ENCODE measurements at regions not wholly inside any gene's neighbourhood (a gene's known extent, or its start where the extent isn't known, plus 50 kb on each side); places are given as distances from the start of the nearest gene placed in this dataset.

GRCh38 chr1:239587066-239587465 lies 200.7 kb downstream of the CHRM3 start:
- no peaks in the 10 kb centered on the region for H3K36me3 ChIP-seq (ENCODE audit: control insufficient read depth in 2 of 4, insufficient read depth in 4 of 4, low read length in 3 of 4)
- H3K27ac ChIP-seq (ENCODE audit: low read depth, low read length) = no peak overlapping the region
- no peak overlapping the region for H3K23ac ChIP-seq (ENCODE audit: insufficient read length)
- no peaks in the 10 kb centered on the region for H3K4me1 ChIP-seq (replicated peaks in 1 of 4; ENCODE audit: control insufficient read depth in 3 of 4, insufficient read depth in 4 of 4, low read length in 3 of 4)
- H2BK15ac ChIP-seq (ENCODE audit: low read length) = 0 out of 2 replicates have a peak overlapping the region, but pooled peaks have one; percentile 21
- no peaks in the 10 kb centered on the region for H3K23me2 ChIP-seq (ENCODE audit: low read depth, low read length)
- no peak overlapping the region for H4K5ac ChIP-seq (ENCODE audit: insufficient read length, low read depth, low read length)
- FAIRE-seq (no peak), DNase-seq (ENCODE audit: low read depth in 1 of 2, low spot score in 2 of 2) (no peak)
- no peak overlapping the region for H3K4ac ChIP-seq (replicated peaks; ENCODE audit: insufficient read length, low read depth, low read length)
- TF ChIP-seq SP4 (IDR thresholded peaks at IDR 0.05; ENCODE audit: low read length) = no peak
- peak; percentile 52 to 58 for TF ChIP-seq RAD21 (IDR thresholded peaks at IDR 0.05 in 1 of 2, conservative IDR thresholded peaks at IDR 0.05 in 1 of 2; ENCODE audit: low read depth in 2 of 2, low read length in 2 of 2)
- TF ChIP-seq CTCF (IDR thresholded peaks at IDR 0.05; ENCODE audit: control extremely low read depth in 1 of 3, insufficient read depth in 1 of 3, low read depth in 1 of 3, low read length in 3 of 3) = peak in 1 of 3 experiments; percentile 41; a peak in 1 of 4 replicates
- H2AFZ ChIP-seq (ENCODE audit: low read length) = no peak overlapping the region
- no peak overlapping the region for H4K8ac ChIP-seq (ENCODE audit: extremely low read depth, insufficient read depth, low read length)
- no peak overlapping the region for H4K91ac ChIP-seq (replicated peaks; ENCODE audit: insufficient read length, low read length)
- H3K14ac ChIP-seq (ENCODE audit: insufficient read length) = no peak overlapping the region
- H2BK120ac ChIP-seq (replicated peaks; ENCODE audit: low read depth, low read length) = no peak overlapping the region
- no peak overlapping the region for H3K4me3 ChIP-seq (ENCODE audit: extremely low read depth in 1 of 4, insufficient read depth in 2 of 4, low read depth in 3 of 4, low read length in 4 of 4)
- H3K79me1 ChIP-seq (ENCODE audit: low read depth, low read length) = no peaks in the 10 kb centered on the region
- H3K27me3 ChIP-seq (replicated peaks in 1 of 4; ENCODE audit: control insufficient read depth in 3 of 4, extremely low read depth in 1 of 4, insufficient read depth in 3 of 4, low read length in 3 of 4) = no peaks in the 10 kb centered on the region
- H4K20me1 ChIP-seq (replicated peaks in 1 of 2; ENCODE audit: control insufficient read depth in 1 of 2, insufficient read depth in 2 of 2, low read length in 2 of 2) = no peaks in the 10 kb centered on the region
- H3K4me2 ChIP-seq (ENCODE audit: insufficient read depth in 1 of 2, low read depth in 2 of 2, low read length in 2 of 2) = no peak overlapping the region
- H3K56ac ChIP-seq (replicated peaks; ENCODE audit: insufficient read length, low read depth, low read length) = no peak overlapping the region
- H2BK12ac ChIP-seq (ENCODE audit: low read depth, low read length) = no peak overlapping the region
- WGBS, 2 experiments (ENCODE audit: extremely low coverage in 1 of 2, insufficient coverage in 1 of 2, insufficient read length in 1 of 2, insufficient replicate concordance in 2 of 2, low coverage in 1 of 2, low lambda C conversion rate in 2 of 2, missing lambda C conversion rate in 1 of 2) = 77% methylated on average over 8 of the region's 8 CpGs; no CpG with 5 or more reads in 1 of the 2 experiments
- H3K9me3 ChIP-seq (ENCODE audit: insufficient read depth in 2 of 2, low read depth in 1 of 2, low read length in 1 of 2) = no peaks in the 10 kb centered on the region
- ChIA-PET CTCF (ENCODE audit: partially characterized antibody) (interaction anchor here (0.8 to 2.2 kb wide), 5 partner anchors 64 to 232 kb away, joined by 3 to 11 read pairs (median 4); no protein-coding TSS in a partner anchor), POLR2A (ENCODE audit: partially characterized antibody) (no interaction called here)
- H3K18ac ChIP-seq (ENCODE audit: extremely low read depth, low read length) = no peak overlapping the region
- H2BK20ac ChIP-seq (ENCODE audit: low read length) = no peak overlapping the region
- H2BK5ac ChIP-seq (ENCODE audit: low read depth, low read length) = no peak overlapping the region
- H3K9ac ChIP-seq (replicated peaks in 1 of 4; ENCODE audit: extremely low read depth in 1 of 4, low read depth in 3 of 4, low read length in 3 of 4) = no peak overlapping the region
- H3K79me2 ChIP-seq (ENCODE audit: control insufficient read depth in 1 of 2, insufficient read depth in 2 of 2, low read length in 2 of 2) = no peaks in the 10 kb centered on the region
- H2AK5ac ChIP-seq (ENCODE audit: low read depth, low read length) = no peak overlapping the region

Measured in H1 (cell line).